OCI-M2 (cell line): ENCODE measurements at regions not wholly inside any gene's neighbourhood (a gene's known extent, or its start where the extent isn't known, plus 50 kb on each side); places are given as distances from the start of the nearest gene placed in this dataset.
"Not testable (repeated sequence)": the region's sequence is repeated elsewhere in the genome, so short reads cannot be mapped to it uniquely, and the experiment has no call there.

Experiments
- DNase-seq: peaks from one replicate; lab custom pipeline; 2025; ENCODE audit not compliant: unreplicated experiment; lab: John Stamatoyannopoulos, UW

- no peak for DNase-seq
Measured at GRCh38 chr6:139520321-139520768, 145.9 kb upstream of the CITED2 start.

DNA sequence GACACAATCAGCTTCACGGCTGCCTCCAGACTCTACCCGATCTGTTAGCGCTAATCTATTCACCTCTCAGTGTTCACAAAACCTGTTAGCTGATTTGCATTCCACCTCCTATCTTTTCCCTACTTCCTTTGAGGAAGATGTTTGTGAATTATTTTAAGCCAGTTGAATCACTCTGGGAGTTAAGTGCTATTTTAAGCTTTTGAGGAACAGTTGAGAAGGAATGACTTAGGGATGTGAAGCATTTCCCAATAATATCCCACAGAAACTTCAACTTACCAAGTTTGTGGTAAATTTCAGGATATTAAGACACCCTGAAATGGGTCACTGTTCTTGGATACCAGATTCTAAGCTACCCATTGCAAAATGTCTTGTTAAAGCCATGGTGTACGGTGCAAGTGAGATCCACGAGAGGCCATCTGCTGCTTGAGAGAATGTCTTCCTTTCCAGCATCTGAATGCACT is 145.2 kb upstream of the CITED2 start:
- no peak for DNase-seq

- DNase-seq = no peak
Measured at GRCh38 chr6:139519097-139519496, 144.6 kb upstream of the CITED2 start.

GRCh38 chr6:139518556-139519091 is 144.2 kb upstream of the CITED2 start:
- DNase-seq = no peak

DNA sequence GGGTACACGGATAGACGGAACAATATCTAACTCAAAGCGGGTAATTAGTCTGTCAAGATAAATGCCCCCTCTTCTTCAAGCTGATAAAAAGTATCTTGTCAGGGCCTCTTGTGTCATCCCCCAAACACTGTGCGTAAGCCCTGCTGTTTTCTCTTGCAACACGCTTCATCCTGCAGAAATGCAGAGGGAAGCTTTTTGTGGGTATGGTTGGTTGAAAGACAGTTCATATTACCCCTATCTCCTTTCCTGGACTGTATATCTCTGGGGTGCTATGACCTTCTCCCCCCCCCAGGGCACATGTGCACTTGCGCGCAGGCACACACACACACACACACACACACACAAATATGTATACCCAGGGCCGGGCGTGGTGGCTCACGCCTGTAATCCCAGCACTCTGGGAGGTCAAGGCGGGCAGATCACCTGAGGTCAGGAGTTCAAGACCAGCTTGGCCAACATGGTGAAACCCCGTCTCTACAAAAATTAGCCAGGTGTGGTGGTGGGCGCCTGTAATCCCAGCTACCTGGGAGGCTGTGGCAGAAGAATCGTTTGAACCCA is 143.6 kb upstream of the CITED2 start:
- DNase-seq = not testable (repeated sequence)

DNA sequence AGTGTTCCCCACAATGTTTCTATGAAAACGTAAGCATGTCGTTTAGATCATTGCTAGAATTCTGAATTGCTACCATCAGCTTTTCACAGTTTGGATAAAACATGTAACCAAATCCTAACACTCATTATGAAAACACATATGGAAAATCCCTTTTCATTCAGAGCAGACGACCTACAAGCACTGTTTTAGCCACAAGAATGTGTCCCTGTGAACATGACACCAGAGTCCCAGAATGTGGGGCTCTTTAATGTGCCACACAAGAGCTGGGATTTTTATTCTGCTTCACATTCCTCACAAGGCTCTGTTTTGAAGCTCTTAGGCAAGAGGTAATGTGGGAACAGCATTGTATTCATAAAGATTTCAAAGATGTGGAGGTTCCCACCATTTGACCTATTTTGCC is 141.1 kb upstream of the CITED2 start:
- DNase-seq = no peak

GRCh38 chr6:139514819-139515218 is 140.4 kb upstream of the CITED2 start:
- no peak for DNase-seq

GRCh38 chr6:139510040-139510790 is 135.8 kb upstream of the CITED2 start:
- DNase-seq = no peak

- DNase-seq = no peak
Measured at GRCh38 chr6:139509167-139509566, 134.7 kb upstream of the CITED2 start.

- DNase-seq = no peak
Measured at GRCh38 chr6:139508576-139508975, 134.1 kb upstream of the CITED2 start.

DNA sequence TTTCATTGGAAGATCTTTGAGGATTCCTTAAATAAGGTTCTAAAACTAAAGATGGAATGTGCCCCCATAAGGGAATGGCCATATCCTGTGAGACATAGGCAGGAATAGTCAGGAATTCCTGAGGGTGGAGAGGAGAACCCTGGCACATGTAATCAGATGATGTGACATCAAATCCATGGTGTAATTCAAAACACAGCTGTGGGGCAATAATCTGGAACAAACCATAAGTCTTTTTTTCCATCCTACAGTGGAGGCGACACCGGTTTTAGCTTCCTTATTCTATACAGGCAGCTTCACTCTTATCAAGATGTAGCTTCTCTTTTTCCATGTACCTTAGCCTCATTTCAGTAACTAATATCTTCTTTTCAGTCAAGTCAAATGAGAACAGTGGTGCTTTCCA is 133.6 kb upstream of the CITED2 start:
- no peak for DNase-seq

DNA sequence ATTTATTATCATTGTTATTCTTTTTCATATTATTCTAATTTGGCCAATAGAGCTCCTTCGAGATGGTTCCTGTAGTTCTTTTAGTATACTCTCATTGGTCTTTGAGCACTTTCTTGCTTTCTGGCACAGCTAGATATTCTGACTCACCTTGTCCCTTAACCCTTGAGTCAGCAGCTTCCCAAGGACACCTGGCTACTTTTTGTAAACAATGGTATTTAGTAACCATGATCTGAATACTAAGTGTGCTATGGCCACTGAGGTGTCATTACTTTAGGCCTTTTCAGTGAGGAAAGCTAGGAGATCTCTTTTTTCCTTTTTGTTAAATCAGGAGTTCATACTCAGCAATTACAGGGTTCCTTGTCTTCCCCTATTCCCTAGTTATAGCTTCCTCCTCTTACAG is 126.5 kb upstream of the CITED2 start:
- no peak for DNase-seq

DNA sequence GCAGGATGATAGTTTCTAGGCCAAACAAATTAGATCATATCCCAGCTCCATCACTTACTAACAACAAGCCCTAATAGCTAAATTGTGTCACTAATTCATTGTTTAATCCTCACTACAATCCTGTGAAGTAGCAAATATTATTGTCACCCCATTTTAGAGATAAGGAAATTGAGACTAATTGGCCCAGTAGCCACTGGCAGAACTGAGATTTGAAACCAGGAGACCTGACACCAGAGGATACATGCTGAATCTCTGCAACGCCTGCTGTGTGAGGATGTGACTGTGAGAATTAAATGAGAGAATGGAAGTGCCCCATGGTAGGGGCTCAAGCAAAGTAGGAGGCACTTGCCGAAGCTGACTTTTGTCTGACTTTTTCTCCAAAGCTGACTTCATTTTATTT is 124.3 kb upstream of the CITED2 start:
- DNase-seq = no peak

DNA sequence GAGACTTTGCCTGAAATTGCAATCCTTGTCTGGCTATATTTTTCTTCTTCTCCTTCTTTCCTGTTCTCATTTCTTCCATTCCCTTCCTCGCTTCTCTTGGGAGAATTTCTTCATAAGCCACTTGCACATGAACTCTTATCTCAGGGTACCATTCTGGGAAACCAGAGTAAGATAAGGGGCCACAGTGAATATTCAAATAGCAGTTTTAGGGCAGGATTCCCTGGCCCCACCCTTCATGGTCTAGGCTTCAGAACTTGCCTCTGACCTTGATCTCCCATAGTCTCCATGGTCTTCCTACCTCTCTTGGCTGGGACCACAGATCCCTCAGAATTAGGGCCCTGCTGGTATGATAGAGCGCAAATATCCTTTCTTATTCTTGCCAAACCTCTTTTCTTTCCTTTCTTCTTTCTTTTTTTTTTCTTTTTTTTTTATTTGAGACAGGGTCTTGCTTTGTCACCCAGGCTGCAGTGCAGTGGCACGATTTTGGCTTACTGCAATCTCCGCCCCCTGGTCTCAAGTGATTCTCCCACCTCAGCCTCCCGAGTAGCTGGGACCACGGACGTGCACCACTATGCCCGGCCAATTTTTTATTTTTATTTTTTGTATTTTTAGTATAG is 123.0 kb upstream of the CITED2 start:
- DNase-seq = no peak

DNA sequence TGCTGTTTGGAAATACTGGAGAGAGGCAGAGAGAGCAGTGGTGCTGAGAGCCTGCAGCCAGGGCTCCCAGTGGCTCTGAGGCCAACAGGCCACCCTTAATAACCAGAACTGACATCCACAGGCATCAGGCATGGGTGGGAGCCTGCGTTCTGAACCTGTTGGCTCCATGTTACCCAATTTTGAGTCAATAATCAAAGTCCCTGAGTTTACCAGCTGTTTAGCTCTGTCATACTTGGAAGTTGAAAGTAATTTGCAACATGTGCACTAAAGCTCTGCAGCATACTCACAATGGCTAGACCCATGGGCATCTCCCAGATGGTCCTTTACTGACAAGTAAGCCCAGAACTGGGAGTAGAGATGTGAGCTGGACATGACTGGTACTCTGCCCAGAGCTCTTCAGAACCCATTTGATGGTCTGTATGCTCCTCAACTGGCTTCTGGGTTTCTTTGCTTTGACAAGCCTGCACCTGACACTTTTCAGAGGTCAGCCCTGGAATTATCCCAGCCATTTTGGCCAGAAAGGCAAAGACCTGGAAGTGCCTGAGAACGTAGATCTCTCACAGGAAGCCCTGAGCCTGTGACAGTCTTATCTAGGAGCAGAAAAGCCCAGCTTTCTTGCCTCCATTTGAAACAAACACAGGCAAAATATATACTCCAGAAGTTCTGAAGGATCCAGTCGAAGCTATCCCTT is 122.4 kb upstream of the CITED2 start:
- no peak for DNase-seq

- no peak for DNase-seq
Measured at GRCh38 chr6:139494376-139494990, 120.0 kb upstream of the CITED2 start.

DNA sequence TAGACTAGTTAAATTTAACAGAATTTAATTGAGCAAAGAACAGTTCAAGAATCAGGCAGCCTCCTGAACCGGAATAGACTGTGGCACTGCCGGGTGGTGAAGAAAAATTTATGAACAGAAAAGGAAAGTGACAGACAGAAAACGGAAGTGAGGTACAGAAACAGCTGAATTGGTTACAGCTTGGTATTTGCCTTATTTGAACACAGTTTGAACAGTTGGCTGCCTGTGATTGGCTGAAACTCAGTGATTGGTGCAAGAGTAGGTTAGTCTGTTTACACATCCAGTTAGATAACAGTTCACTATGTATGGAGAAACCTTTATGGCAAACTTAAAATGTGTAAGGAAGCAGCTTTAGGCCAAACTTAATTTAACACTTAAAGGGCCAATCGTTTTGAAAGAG is 116.0 kb upstream of the CITED2 start:
- no peak for DNase-seq

DNA sequence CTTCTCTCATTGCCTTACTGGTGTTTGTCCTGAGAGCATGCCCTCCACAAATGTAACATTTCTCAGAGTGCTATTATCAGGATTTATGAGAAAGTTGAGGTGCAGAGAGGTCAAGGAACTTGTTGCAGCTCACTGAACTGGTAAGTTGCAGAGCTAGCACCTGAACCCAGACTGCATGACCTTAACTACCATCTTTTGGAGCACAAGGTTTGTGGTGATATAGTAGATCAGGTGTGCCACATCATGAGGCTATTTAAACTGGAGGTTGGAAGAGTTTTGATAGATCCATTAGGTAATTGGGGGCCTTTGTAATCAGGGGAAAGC is 112.0 kb upstream of the CITED2 start:
- no peak for DNase-seq

DNA sequence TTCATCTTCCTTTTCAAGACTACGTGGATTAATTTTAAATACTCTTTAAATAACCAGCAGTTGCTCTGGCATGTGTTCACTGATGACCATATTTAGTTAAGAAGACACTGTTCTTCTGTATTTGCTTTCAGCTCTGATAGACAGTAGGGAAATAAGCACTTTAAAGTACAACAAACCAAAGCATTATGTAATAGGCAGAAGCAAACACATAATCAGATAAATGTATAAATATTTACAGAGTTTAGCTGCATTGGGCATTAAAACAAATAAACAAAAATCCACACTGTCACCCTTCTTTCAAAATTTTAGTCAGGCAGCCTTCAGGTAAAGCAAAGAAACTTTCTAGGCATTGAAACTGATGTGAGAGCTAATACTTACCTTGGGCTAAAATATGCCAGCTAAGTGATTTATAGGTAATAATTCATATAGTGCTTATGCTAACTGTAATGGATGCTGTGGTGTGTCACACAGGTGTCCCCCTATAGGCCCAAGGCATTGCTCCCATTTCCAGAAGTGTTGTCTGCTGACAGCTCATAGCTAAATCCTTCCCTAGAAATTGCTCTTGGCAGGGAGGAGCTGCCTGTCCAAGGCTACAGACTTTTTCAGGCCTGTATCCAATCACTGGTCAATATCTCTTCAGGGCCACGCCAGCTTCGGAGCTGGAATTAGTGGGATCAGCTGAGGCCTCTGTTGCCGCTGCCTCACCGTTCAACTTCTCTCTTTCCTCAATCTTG is 111.5 kb upstream of the CITED2 start:
- DNase-seq = no peak

DNA sequence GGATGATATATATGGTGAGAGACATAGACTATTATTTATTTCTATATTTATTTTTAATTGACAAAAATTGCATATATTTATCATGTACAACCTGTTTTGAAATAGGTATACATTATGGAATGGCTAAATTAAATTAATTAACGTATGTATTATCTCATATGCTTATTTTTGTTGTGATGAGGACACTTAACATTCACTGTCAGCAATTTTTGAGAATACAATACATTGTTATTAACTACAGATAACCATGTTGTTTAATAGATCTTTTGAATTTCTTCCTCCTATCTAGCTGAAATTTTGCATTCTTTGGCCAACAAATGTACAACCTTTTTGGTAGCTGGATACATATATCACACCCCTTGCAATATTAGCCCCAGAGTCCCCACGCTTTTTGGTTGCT is 110.7 kb upstream of the CITED2 start:
- no peak for DNase-seq

- no peak for DNase-seq
Measured at GRCh38 chr6:139483079-139483478, 108.6 kb upstream of the CITED2 start.
